MM.1S (cell line): ENCODE measurements at regions not wholly inside any gene's neighbourhood (a gene's known extent, or its start where the extent isn't known, plus 50 kb on each side); places are given as distances from the start of the nearest gene placed in this dataset.

Experiments
- DNase-seq: peaks from one replicate; pipeline ENCODE4 v3.0.0-alpha.2; 2015
- H2AFZ ChIP-seq: fragments of 300-600 bp; sonication (generic); 2 replicates; pipeline ENCODE4 v1.6.0; 2016; ENCODE audit warnings: antibody characterized with exemption, low read length
- H3F3A ChIP-seq: fragments of 300-600 bp; sonication (generic); 2 replicates; pipeline ENCODE4 v1.6.1; 2016; ENCODE audit warnings: mild to moderate bottlenecking, antibody characterized with exemption, low read length, moderate library complexity, mixed read lengths; ENCODE audit not compliant: insufficient read depth
- H3K27ac ChIP-seq: fragments of 300-600 bp; sonication (generic); 2 replicates; pipeline ENCODE4 v1.5.1; 2016; ENCODE audit warnings: mild to moderate bottlenecking, low read length
- H3K27me3 ChIP-seq: fragments of 300-600 bp; sonication (generic); replicated peaks from 2 replicates; pipeline ENCODE4 v1.6.0; 2016; ENCODE audit warnings: low read length; ENCODE audit not compliant: insufficient read depth
- H3K36me3 ChIP-seq: fragments of 300-600 bp; sonication (generic); replicated peaks from 2 replicates; pipeline ENCODE4 v1.6.1; 2016; ENCODE audit warnings: mild to moderate bottlenecking, low read length, mixed read lengths; ENCODE audit not compliant: insufficient read depth
- H3K4me1 ChIP-seq: fragments of 300-600 bp; sonication (generic); 2 replicates; pipeline ENCODE4 v1.6.1; 2016; ENCODE audit warnings: low read length, mixed read lengths
- H3K4me2 ChIP-seq: fragments of 300-600 bp; sonication (generic); 2 replicates; pipeline ENCODE4 v1.6.0; 2016; ENCODE audit warnings: low read depth, low read length
- H3K4me3 ChIP-seq: fragments of 300-600 bp; sonication (generic); 2 replicates; pipeline ENCODE4 v1.5.1; 2016; ENCODE audit warnings: low read length, mixed read lengths
- H3K79me2 ChIP-seq: fragments of 300-600 bp; sonication (generic); 2 replicates; pipeline ENCODE4 v1.6.1; 2016; ENCODE audit warnings: mixed run types, low read length, mixed read lengths
- H3K9ac ChIP-seq: fragments of 300-600 bp; sonication (generic); 2 replicates; pipeline ENCODE4 v1.6.1; 2016; ENCODE audit warnings: low read length, mixed read lengths
- H3K9me2 ChIP-seq: fragments of 300-600 bp; sonication (generic); replicated peaks from 2 replicates; pipeline ENCODE4 v1.6.1; 2016; ENCODE audit warnings: mild to moderate bottlenecking, low read length, mixed read lengths; ENCODE audit not compliant: insufficient read depth
- H3K9me3 ChIP-seq: fragments of 300-600 bp; sonication (generic); replicated peaks from 2 replicates; pipeline ENCODE4 v1.6.1; 2016; ENCODE audit warnings: mild to moderate bottlenecking, low read length, mixed read lengths; ENCODE audit not compliant: insufficient read depth
- H4K20me1 ChIP-seq: fragments of 300-600 bp; sonication (generic); 2 replicates; pipeline ENCODE4 v1.6.1; 2016; ENCODE audit warnings: mild to moderate bottlenecking, low read length, moderate library complexity, mixed read lengths; ENCODE audit not compliant: insufficient read depth
- CTCF ChIP-seq: fragments of 300-600 bp; sonication (generic); IDR thresholded peaks from 2 replicates; pipeline ENCODE4 v1.5.1; 2016; ENCODE audit warnings: antibody characterized with exemption, low read length, mixed read lengths
- EZH2 ChIP-seq: fragments of 300-600 bp; sonication (generic); optimal IDR thresholded peaks from 2 replicates; pipeline ENCODE3; 2017; ENCODE audit warnings: low read depth, mild to moderate bottlenecking, antibody characterized with exemption, low read length, mixed read lengths
- EZH2phosphoT487 ChIP-seq: fragments of 300-600 bp; sonication (generic); IDR thresholded peaks from 2 replicates; pipeline ENCODE4 v1.6.1; 2018; ENCODE audit warnings: antibody characterized with exemption, low read length

GRCh38 chr14:99116741-99117295, 155.2 kb downstream of the BCL11B start:
- Histone ChIP-seq H3F3A (no peaks in the 10 kb centered on the region), H3K9ac (no peak overlapping the region), H3K36me3 (no peaks in the 10 kb centered on the region), H3K4me3 (no peak overlapping the region), H3K9me3 (no peaks in the 10 kb centered on the region), H3K27ac (no peak overlapping the region), H4K20me1 (no peaks in the 10 kb centered on the region), H3K79me2 (no peaks in the 10 kb centered on the region), H3K4me1 (no peaks in the 10 kb centered on the region), H2AFZ (no peak overlapping the region), H3K27me3 (no peaks in the 10 kb centered on the region), H3K9me2 (no peaks in the 10 kb centered on the region), H3K4me2 (no peak overlapping the region)
- no peak for TF ChIP-seq CTCF
- TF ChIP-seq EZH2, result no peak
- no peak for TF ChIP-seq EZH2phosphoT487
- DNase-seq, result no peak

GRCh38 chr14:99117671-99118045, 154.3 kb downstream of the BCL11B start:
- no peak for DNase-seq
- H3K9ac ChIP-seq, result no peak overlapping the region
- no peaks in the 10 kb centered on the region for H3K9me3 ChIP-seq
- H3K27ac ChIP-seq, result no peak overlapping the region
- no peaks in the 10 kb centered on the region for H3K27me3 ChIP-seq
- no peak overlapping the region for H3K4me3 ChIP-seq
- no peaks in the 10 kb centered on the region for H3K4me1 ChIP-seq
- H3K79me2 ChIP-seq, result no peaks in the 10 kb centered on the region
- no peaks in the 10 kb centered on the region for H3F3A ChIP-seq
- TF ChIP-seq EZH2 (no peak), CTCF (no peak), EZH2phosphoT487 (no peak)
- H4K20me1 ChIP-seq, result no peaks in the 10 kb centered on the region
- no peak overlapping the region for H3K4me2 ChIP-seq
- no peak overlapping the region for H2AFZ ChIP-seq
- no peaks in the 10 kb centered on the region for H3K9me2 ChIP-seq
- H3K36me3 ChIP-seq, result no peaks in the 10 kb centered on the region

- Histone ChIP-seq H3K4me3 (no peak overlapping the region), H2AFZ (no peak overlapping the region), H3K36me3 (no peaks in the 10 kb centered on the region), H3K4me2 (no peak overlapping the region), H3K79me2 (no peaks in the 10 kb centered on the region), H3F3A (no peaks in the 10 kb centered on the region), H3K4me1 (no peaks in the 10 kb centered on the region), H3K9ac (no peak overlapping the region), H3K27ac (no peak overlapping the region), H3K9me3 (no peaks in the 10 kb centered on the region), H3K27me3 (no peaks in the 10 kb centered on the region), H3K9me2 (no peaks in the 10 kb centered on the region), H4K20me1 (no peaks in the 10 kb centered on the region)
- no peak for TF ChIP-seq EZH2
- TF ChIP-seq EZH2phosphoT487, result no peak
- no peak for TF ChIP-seq CTCF
- no peak for DNase-seq
Observed at GRCh38 chr14:99118046-99118721, 153.8 kb downstream of the BCL11B start.
